ENCODE measurements at regions not wholly inside any gene's neighbourhood (a gene's known extent, or its start where the extent isn't known, plus 50 kb on each side); places are given as distances from the start of the nearest gene placed in this dataset.

GRCh38 chr13:71962126-71962525 is 95.1 kb upstream of the DACH1 start:
- TF ChIP-seq, protein P1, sequence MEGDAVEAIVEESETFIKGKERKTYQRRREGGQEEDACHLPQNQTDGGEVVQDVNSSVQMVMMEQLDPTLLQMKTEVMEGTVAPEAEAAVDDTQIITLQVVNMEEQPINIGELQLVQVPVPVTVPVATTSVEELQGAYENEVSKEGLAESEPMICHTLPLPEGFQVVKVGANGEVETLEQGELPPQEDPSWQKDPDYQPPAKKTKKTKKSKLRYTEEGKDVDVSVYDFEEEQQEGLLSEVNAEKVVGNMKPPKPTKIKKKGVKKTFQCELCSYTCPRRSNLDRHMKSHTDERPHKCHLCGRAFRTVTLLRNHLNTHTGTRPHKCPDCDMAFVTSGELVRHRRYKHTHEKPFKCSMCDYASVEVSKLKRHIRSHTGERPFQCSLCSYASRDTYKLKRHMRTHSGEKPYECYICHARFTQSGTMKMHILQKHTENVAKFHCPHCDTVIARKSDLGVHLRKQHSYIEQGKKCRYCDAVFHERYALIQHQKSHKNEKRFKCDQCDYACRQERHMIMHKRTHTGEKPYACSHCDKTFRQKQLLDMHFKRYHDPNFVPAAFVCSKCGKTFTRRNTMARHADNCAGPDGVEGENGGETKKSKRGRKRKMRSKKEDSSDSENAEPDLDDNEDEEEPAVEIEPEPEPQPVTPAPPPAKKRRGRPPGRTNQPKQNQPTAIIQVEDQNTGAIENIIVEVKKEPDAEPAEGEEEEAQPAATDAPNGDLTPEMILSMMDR (IDR thresholded peaks at IDR 0.05; ENCODE audit: poor library complexity, severe bottlenecking) = no peak
- TF ChIP-seq POLR2AphosphoS5 (IDR thresholded peaks at IDR 0.05) (no peak), EZH2 (IDR thresholded peaks at IDR 0.05; ENCODE audit: borderline replicate concordance, insufficient read depth, low read length, poor library complexity, severe bottlenecking) (no peak), TAF1 (IDR thresholded peaks at IDR 0.05; ENCODE audit: low read depth) (no peak), MXI1 (conservative IDR thresholded peaks at IDR 0.05; ENCODE audit: poor library complexity, severe bottlenecking) (no peak), EP300 (conservative IDR thresholded peaks at IDR 0.05; ENCODE audit: poor library complexity, severe bottlenecking) (no peak), RAD21 (conservative IDR thresholded peaks at IDR 0.05) (no peak)
- TF ChIP-seq, protein P2, sequence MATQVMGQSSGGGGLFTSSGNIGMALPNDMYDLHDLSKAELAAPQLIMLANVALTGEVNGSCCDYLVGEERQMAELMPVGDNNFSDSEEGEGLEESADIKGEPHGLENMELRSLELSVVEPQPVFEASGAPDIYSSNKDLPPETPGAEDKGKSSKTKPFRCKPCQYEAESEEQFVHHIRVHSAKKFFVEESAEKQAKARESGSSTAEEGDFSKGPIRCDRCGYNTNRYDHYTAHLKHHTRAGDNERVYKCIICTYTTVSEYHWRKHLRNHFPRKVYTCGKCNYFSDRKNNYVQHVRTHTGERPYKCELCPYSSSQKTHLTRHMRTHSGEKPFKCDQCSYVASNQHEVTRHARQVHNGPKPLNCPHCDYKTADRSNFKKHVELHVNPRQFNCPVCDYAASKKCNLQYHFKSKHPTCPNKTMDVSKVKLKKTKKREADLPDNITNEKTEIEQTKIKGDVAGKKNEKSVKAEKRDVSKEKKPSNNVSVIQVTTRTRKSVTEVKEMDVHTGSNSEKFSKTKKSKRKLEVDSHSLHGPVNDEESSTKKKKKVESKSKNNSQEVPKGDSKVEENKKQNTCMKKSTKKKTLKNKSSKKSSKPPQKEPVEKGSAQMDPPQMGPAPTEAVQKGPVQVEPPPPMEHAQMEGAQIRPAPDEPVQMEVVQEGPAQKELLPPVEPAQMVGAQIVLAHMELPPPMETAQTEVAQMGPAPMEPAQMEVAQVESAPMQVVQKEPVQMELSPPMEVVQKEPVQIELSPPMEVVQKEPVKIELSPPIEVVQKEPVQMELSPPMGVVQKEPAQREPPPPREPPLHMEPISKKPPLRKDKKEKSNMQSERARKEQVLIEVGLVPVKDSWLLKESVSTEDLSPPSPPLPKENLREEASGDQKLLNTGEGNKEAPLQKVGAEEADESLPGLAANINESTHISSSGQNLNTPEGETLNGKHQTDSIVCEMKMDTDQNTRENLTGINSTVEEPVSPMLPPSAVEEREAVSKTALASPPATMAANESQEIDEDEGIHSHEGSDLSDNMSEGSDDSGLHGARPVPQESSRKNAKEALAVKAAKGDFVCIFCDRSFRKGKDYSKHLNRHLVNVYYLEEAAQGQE (IDR thresholded peaks at IDR 0.05; ENCODE audit: borderline replicate concordance) = no peak

All from neural cell (in vitro differentiated cells).